HFFc6 (cell line): ENCODE measurements at regions not wholly inside any gene's neighbourhood (a gene's known extent, or its start where the extent isn't known, plus 50 kb on each side); places are given as distances from the start of the nearest gene placed in this dataset.

Experiments used
- DNase-seq: peaks from one replicate; pipeline ENCODE4 v3.0.0-alpha.2; 2018
- H3K27ac Mint-ChIP-seq: 2 replicates; pipeline ENCODE4 v1.8.0; 2020; ENCODE audit warnings: mild to moderate bottlenecking, mixed read lengths
- H3K27me3 Mint-ChIP-seq: 2 replicates; pipeline ENCODE4 v1.8.0; 2021; ENCODE audit warnings: mild to moderate bottlenecking, moderate library complexity, mixed read lengths; ENCODE audit not compliant: insufficient read depth
- H3K36me3 Mint-ChIP-seq: 2 replicates; pipeline ENCODE4 v1.8.0; 2021; ENCODE audit warnings: low read depth, mixed read lengths
- H3K4me1 Mint-ChIP-seq: 2 replicates; pipeline ENCODE4 v1.8.0; 2020; ENCODE audit warnings: low read depth, mixed read lengths
- H3K4me3 Mint-ChIP-seq: 2 replicates; pipeline ENCODE4 v1.8.0; 2020; ENCODE audit warnings: mild to moderate bottlenecking, moderate library complexity, mixed read lengths
- H3K9me3 Mint-ChIP-seq: 2 replicates; pipeline ENCODE4 v1.8.0; 2020; ENCODE audit warnings: mild to moderate bottlenecking, mixed read lengths
- TF ChIP-seq, protein P1 (sequence below): fragments of 200-600 bp; sonication (generic); IDR thresholded peaks from 2 replicates; pipeline ENCODE4 v1.5.0; 2021; ENCODE audit warnings: antibody characterized with exemption, mild to moderate bottlenecking

DNA sequence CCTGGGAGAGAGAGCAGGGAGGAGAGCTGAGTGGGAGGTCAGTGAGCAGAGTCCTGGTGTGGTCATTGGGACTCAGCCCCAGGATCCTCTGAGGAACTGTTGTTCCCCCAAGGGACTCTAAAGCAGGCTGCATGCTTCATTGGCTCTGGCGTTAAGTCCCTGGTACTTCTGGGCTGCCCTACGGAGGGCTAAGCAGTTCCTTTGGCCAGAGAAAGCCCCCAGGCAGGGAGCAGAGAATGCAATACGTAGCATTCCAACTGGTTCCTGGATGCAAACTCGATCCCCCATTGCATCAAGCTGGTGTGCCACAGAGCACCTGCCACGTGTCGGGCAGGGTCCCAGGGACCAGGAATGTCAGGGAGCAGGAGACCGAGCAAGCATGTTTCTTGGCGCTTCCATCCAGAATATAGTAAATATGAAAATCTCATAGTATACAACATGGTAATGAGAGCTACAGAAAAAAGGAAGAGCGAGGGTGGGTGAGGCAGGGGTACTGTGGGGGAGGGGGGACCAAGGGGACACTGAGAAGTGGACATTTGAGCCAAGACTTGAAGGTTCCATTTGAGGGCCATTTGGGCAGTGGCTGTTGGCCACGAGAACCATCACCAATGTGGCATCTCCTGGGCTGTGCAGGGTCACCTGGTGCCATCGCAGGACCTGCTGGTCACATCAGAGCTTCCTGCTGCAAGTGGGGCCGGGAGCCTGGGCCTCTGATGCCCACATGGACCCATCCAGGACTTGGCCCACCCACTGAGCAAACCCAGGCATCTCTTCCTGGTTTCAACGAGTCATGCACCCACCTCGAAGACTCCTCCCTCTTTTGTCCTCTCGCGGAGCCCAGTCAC, 160.4 kb downstream of the ASB1 start:
- H3K27ac Mint-ChIP-seq, result no peak overlapping the region
- no peaks in the 10 kb centered on the region for H3K36me3 Mint-ChIP-seq
- H3K27me3 Mint-ChIP-seq, result peaks cover 14% of the 10 kb centered on the region
- no peaks in the 10 kb centered on the region for H3K9me3 Mint-ChIP-seq
- DNase-seq, result no peak
- TF ChIP-seq, protein P1, sequence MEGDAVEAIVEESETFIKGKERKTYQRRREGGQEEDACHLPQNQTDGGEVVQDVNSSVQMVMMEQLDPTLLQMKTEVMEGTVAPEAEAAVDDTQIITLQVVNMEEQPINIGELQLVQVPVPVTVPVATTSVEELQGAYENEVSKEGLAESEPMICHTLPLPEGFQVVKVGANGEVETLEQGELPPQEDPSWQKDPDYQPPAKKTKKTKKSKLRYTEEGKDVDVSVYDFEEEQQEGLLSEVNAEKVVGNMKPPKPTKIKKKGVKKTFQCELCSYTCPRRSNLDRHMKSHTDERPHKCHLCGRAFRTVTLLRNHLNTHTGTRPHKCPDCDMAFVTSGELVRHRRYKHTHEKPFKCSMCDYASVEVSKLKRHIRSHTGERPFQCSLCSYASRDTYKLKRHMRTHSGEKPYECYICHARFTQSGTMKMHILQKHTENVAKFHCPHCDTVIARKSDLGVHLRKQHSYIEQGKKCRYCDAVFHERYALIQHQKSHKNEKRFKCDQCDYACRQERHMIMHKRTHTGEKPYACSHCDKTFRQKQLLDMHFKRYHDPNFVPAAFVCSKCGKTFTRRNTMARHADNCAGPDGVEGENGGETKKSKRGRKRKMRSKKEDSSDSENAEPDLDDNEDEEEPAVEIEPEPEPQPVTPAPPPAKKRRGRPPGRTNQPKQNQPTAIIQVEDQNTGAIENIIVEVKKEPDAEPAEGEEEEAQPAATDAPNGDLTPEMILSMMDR, result no peak
- H3K4me1 Mint-ChIP-seq, result peaks cover 8% of the 10 kb centered on the region
- no peak overlapping the region for H3K4me3 Mint-ChIP-seq

DNA sequence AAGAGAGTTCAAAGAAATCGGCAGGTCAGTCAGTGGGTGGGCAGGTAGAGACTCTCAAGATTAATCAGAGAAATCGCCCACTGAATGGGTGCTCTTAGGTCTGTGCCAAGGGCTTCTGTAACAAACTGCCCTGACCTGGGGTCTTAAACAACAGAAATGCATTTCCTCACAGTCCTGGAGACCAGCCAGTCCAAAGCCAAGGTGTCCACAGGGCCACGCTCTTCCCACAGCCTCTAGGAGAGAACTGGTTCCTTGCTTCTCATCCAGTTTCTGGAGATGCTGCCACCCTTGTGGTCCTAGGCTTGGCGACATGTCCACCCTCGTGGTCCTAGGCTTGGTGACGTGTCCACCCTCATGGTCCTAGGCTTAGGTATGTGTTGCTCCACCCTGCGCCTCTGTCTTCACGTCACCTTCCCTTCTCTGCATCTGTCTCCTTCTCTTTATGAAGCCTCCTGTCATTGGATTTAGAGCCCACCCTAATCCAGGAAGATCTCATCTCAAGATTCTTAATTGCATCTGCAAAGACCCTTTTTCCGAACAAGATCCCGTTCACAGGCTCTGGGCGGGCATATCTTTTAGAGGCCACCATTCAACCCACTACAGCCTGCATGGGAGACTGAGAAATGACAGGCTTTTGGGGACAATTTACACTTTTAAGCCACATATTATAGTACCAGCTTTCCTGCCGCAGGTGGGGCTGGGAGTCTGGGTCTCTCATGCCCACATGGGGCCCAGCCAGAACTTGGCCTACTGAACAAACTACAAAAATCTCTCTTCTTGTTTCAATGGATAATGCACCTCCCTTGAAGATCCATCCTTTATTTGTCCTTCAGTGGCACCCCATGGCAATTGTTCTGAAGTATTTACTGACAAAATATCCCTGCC, 161.3 kb downstream of the ASB1 start:
- TF ChIP-seq, protein P1, result no peak
- no peak for DNase-seq
- Mint-ChIP-seq H3K4me3 (no peak overlapping the region), H3K4me1 (no peaks in the 10 kb centered on the region), H3K9me3 (no peaks in the 10 kb centered on the region), H3K27ac (no peak overlapping the region), H3K27me3 (peaks cover 12% of the 10 kb centered on the region), H3K36me3 (no peaks in the 10 kb centered on the region)

DNA sequence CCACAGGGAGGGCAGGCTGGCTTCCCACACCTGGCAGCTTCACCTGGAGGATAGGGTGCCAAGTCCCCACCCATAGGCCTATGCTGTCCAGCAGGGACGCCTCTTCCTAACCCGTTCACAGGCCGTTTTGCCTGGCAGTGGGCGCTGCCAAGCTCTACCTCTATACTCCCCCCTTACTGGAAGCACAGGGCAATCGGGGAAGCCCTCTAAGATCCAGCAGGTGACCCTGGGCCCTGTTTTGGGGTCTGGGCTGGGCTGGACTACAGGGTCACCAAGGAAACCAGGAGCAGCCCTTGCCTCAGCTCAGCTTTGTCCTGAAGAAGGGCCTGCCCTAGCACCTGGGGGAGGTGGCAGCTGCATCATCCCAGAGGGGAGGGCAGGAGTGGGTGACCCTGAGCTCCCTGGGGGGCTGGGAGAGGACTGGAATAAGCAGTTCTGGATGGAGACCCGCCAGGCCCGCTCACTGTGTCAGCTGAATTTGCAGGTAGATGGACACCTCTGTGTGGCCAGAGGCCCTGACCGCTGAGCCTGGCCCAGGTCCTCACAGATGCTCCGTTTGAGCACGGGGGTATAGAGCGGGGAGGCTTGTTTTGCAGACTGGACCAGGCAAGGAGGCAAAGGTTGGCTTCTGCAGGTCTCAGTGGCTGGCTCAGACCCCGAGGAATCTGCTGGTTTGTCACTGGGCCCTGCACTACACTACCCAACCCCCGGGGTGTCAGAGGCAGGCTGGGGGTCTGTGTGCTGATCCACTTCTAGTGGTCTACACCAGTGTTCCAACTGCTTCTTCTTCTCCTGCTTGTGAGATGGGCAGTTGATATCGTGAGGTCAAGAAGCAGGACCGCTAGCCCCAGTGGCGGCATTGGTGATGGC, 163.1 kb downstream of the ASB1 start:
- Mint-ChIP-seq H3K4me1 (no peaks in the 10 kb centered on the region), H3K36me3 (no peaks in the 10 kb centered on the region), H3K9me3 (no peaks in the 10 kb centered on the region), H3K27ac (no peak overlapping the region), H3K4me3 (no peak overlapping the region), H3K27me3 (peaks cover 19% of the 10 kb centered on the region)
- TF ChIP-seq, protein P1, result peak; percentile 19; the same call in 1 of the 2 replicates
- no peak for DNase-seq

DNA sequence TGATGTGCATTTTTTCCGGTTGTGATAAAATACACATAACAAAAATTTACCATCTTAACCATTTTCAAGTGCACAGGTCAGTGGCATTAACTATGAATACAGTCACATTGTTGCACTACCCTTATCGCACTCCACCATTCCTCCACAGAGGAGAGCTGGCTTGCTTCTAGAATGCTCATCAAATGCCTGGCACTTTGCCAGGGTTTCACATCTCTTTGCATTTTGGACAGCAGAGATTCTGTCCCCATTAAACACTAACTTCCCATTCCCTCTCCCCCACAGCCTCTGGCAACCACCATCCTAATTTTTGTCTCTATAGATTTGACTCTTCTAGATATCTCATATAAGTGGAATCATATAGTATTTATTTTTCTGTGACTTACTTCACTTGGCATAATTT, 165.0 kb downstream of the ASB1 start:
- peaks cover 13% of the 10 kb centered on the region for H3K27me3 Mint-ChIP-seq

More for the DNA sequence above, 165.0 kb downstream of the ASB1 start:
- Mint-ChIP-seq H3K27ac (no peak overlapping the region), H3K9me3 (no peaks in the 10 kb centered on the region), H3K4me3 (no peak overlapping the region), H3K36me3 (no peaks in the 10 kb centered on the region), H3K4me1 (peaks cover 8% of the 10 kb centered on the region)
- DNase-seq, result no peak
- TF ChIP-seq, protein P1, result no peak
